Skeletal muscle satellite cell (primary cell): ENCODE measurements at regions not wholly inside any gene's neighbourhood (a gene's known extent, or its start where the extent isn't known, plus 50 kb on each side); places are given as distances from the start of the nearest gene placed in this dataset.

ENCODE experiments used
- H3K27me3 ChIP-seq: 2 replicates; pipeline ENCODE4 v1.7.0; 2013; ENCODE audit warnings: low read length; ENCODE audit not compliant: control insufficient read depth, insufficient read depth
- H3K36me3 ChIP-seq: 2 replicates; pipeline ENCODE4 v1.7.0; 2013; ENCODE audit warnings: mild to moderate bottlenecking, control low read depth, low read length; ENCODE audit not compliant: insufficient read depth
- H3K4me1 ChIP-seq: 2 replicates; pipeline ENCODE4 v1.7.0; 2013; ENCODE audit warnings: low read length; ENCODE audit not compliant: control insufficient read depth, insufficient read depth
- H3K4me2 ChIP-seq: 2 replicates; pipeline ENCODE4 v1.7.0; 2013; ENCODE audit warnings: mild to moderate bottlenecking, low read length
- H3K4me3 ChIP-seq: 2 replicates; pipeline ENCODE4 v1.7.0; 2013; ENCODE audit warnings: low read length
- H3K9ac ChIP-seq: 2 replicates; pipeline ENCODE4 v1.7.0; 2013; ENCODE audit warnings: mild to moderate bottlenecking, low read depth, low read length, moderate library complexity
- H3K9me3 ChIP-seq: replicated peaks from 2 replicates; pipeline ENCODE4 v1.7.0; 2013; ENCODE audit warnings: mild to moderate bottlenecking, control low read depth, low read length

DNA sequence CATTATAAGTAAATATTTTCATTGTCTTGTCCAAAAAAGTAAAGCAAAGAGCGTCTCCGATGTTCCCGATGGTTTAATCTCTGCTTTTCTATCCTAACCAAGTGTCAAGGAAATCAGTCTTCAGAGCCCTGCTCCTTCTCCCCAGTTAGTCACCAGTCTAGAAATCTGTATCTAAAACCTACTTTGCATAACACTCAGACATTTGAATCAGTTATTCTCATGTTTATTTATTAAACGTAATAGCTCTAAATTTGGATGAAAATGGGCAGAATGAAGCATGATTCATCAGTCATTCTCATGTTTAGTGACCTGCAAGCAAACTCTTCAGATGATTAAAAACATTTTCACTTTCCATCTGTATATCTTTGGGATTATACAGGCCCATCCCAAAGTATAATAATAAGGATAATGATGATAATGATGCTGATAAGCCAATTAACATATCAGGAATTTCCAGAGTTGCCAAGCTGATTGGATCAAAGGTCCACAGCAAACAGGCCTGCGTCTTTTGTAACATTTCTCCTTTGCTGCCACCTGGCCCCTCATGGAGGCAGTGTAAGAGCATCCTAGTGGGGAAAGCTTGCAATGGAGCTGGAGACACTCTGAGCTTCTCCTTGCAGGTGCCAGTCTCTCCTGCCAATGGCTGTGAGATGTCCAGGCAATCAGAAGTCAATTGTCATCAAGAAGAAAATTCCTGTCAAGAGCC, 273.9 kb downstream of the IGSF11 start:
- no peak overlapping the region for H3K9ac ChIP-seq
- H3K27me3 ChIP-seq = no peaks in the 10 kb centered on the region
- H3K4me3 ChIP-seq = no peak overlapping the region
- H3K4me1 ChIP-seq = no peaks in the 10 kb centered on the region
- H3K9me3 ChIP-seq = no peaks in the 10 kb centered on the region
- no peak overlapping the region for H3K4me2 ChIP-seq
- no peaks in the 10 kb centered on the region for H3K36me3 ChIP-seq

- no peaks in the 10 kb centered on the region for H3K4me1 ChIP-seq
- H3K9ac ChIP-seq = no peak overlapping the region
- H3K36me3 ChIP-seq = no peaks in the 10 kb centered on the region
- no peak overlapping the region for H3K4me2 ChIP-seq
- no peaks in the 10 kb centered on the region for H3K27me3 ChIP-seq
- H3K9me3 ChIP-seq = no peaks in the 10 kb centered on the region
- H3K4me3 ChIP-seq = no peak overlapping the region
Observed at GRCh38 chr3:118761291-118761606, 273.4 kb downstream of the IGSF11 start.

DNA sequence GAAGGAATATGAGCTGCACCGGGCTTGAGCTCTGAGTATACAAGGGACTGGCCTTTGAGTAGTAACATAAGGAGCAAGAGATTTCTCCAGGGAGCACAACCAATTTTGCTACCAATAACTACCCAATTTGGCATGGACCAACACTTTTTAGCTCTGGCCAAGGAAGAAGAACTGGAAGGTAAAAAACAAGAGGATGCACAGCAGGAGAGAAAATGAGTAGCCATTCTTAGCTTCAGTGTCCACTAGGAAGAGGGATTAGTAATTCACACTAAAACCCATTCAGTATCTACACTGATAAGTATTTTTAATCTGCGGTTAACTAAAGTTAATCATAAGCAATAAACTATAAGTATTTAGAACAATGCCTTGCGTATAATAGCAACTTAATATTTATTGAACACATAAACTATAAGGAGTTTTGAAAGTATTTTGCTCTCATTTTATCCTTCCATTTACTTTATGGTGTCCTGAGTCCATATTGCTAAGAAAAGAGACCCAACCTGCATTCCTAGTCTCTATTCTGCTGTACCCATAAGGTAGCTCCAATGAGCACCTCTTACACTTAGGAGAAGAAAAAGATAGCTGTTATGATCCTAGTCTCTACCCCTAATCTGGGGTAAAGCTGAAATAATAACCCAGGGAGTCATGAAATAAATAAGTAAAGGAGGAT, 268.9 kb downstream of the IGSF11 start:
- Histone ChIP-seq H3K9me3 (no peaks in the 10 kb centered on the region), H3K4me3 (no peak overlapping the region), H3K27me3 (no peaks in the 10 kb centered on the region), H3K4me1 (no peaks in the 10 kb centered on the region), H3K9ac (no peak overlapping the region), H3K4me2 (no peak overlapping the region), H3K36me3 (no peaks in the 10 kb centered on the region)

- Histone ChIP-seq H3K4me1 (no peaks in the 10 kb centered on the region), H3K4me3 (no peak overlapping the region), H3K9me3 (no peaks in the 10 kb centered on the region), H3K27me3 (no peaks in the 10 kb centered on the region), H3K9ac (no peak overlapping the region), H3K36me3 (no peaks in the 10 kb centered on the region), H3K4me2 (no peak overlapping the region)
Observed at GRCh38 chr3:118766306-118766669, 268.4 kb downstream of the IGSF11 start.

GRCh38 chr3:118772036-118772435, 262.6 kb downstream of the IGSF11 start:
- H3K9me3 ChIP-seq = peaks cover 6% of the 10 kb centered on the region
- H3K9ac ChIP-seq = no peak overlapping the region
- no peak overlapping the region for H3K4me2 ChIP-seq
- no peaks in the 10 kb centered on the region for H3K4me1 ChIP-seq
- no peaks in the 10 kb centered on the region for H3K36me3 ChIP-seq
- H3K27me3 ChIP-seq = no peaks in the 10 kb centered on the region
- H3K4me3 ChIP-seq = no peak overlapping the region

- no peak overlapping the region for H3K4me3 ChIP-seq
- H3K4me2 ChIP-seq = no peak overlapping the region
- no peaks in the 10 kb centered on the region for H3K4me1 ChIP-seq
- H3K9ac ChIP-seq = no peak overlapping the region
- H3K9me3 ChIP-seq = peaks cover 6% of the 10 kb centered on the region
- no peaks in the 10 kb centered on the region for H3K36me3 ChIP-seq
- no peaks in the 10 kb centered on the region for H3K27me3 ChIP-seq
Observed at GRCh38 chr3:118772547-118773011, 262.1 kb downstream of the IGSF11 start.

- Histone ChIP-seq H3K4me1 (no peaks in the 10 kb centered on the region), H3K36me3 (no peaks in the 10 kb centered on the region), H3K9ac (no peak overlapping the region), H3K4me3 (no peak overlapping the region), H3K4me2 (no peak overlapping the region), H3K27me3 (no peaks in the 10 kb centered on the region), H3K9me3 (peaks cover 6% of the 10 kb centered on the region)
Observed at GRCh38 chr3:118775021-118775420, 259.6 kb downstream of the IGSF11 start.

GRCh38 chr3:118778201-118778600, 256.4 kb downstream of the IGSF11 start:
- no peaks in the 10 kb centered on the region for H3K9me3 ChIP-seq

GRCh38 chr3:118781232-118781631, 253.4 kb downstream of the IGSF11 start:
- Histone ChIP-seq H3K9me3 (no peaks in the 10 kb centered on the region), H3K9ac (no peak overlapping the region), H3K4me2 (no peak overlapping the region), H3K36me3 (no peaks in the 10 kb centered on the region), H3K4me3 (no peak overlapping the region), H3K27me3 (no peaks in the 10 kb centered on the region), H3K4me1 (no peaks in the 10 kb centered on the region)

More at GRCh38 chr3:118778201-118778600, 256.4 kb downstream of the IGSF11 start:
- Histone ChIP-seq H3K4me3 (no peak overlapping the region), H3K4me2 (no peak overlapping the region), H3K27me3 (no peaks in the 10 kb centered on the region), H3K36me3 (no peaks in the 10 kb centered on the region), H3K9ac (no peak overlapping the region), H3K4me1 (no peaks in the 10 kb centered on the region)

GRCh38 chr3:118781839-118782238, 252.8 kb downstream of the IGSF11 start:
- Histone ChIP-seq H3K4me3 (no peak overlapping the region), H3K27me3 (no peaks in the 10 kb centered on the region), H3K36me3 (no peaks in the 10 kb centered on the region), H3K4me2 (no peak overlapping the region), H3K9me3 (no peaks in the 10 kb centered on the region), H3K9ac (no peak overlapping the region), H3K4me1 (no peaks in the 10 kb centered on the region)

GRCh38 chr3:118782755-118783202, 251.9 kb downstream of the IGSF11 start:
- H3K9ac ChIP-seq = no peak overlapping the region
- no peaks in the 10 kb centered on the region for H3K27me3 ChIP-seq
- H3K4me1 ChIP-seq = no peaks in the 10 kb centered on the region
- H3K4me3 ChIP-seq = no peak overlapping the region
- no peak overlapping the region for H3K4me2 ChIP-seq
- no peaks in the 10 kb centered on the region for H3K9me3 ChIP-seq
- H3K36me3 ChIP-seq = no peaks in the 10 kb centered on the region

- no peaks in the 10 kb centered on the region for H3K9me3 ChIP-seq
- H3K27me3 ChIP-seq = no peaks in the 10 kb centered on the region
- H3K4me1 ChIP-seq = no peaks in the 10 kb centered on the region
- no peaks in the 10 kb centered on the region for H3K36me3 ChIP-seq
- no peak overlapping the region for H3K9ac ChIP-seq
- no peak overlapping the region for H3K4me3 ChIP-seq
- no peak overlapping the region for H3K4me2 ChIP-seq
Observed at GRCh38 chr3:118785415-118785814, 249.2 kb downstream of the IGSF11 start.
